Muscle layer of duodenum (tissue), 2 donors: ENCODE measurements at regions not wholly inside any gene's neighbourhood (a gene's known extent, or its start where the extent isn't known, plus 50 kb on each side); places are given as distances from the start of the nearest gene placed in this dataset.

ENCODE experiments used
- H3K27ac ChIP-seq: one replicate; pipeline ENCODE4 v1.7.0; 2013; ENCODE audit warnings: mild to moderate bottlenecking, low read length
- H3K27me3 ChIP-seq: one replicate; pipeline ENCODE4 v1.7.0; 2013; ENCODE audit warnings: low read depth, mild to moderate bottlenecking, control low read depth, low read length
- H3K36me3 ChIP-seq, 2 donors: one replicate each; pipeline ENCODE4 v1.7.0; 2013; ENCODE audit warnings: low read length in 2 of 2, control low read depth in 1 of 2, mild to moderate bottlenecking in 1 of 2; ENCODE audit not compliant: insufficient read depth in 2 of 2, control insufficient read depth in 1 of 2
- H3K4me1 ChIP-seq, 2 donors: one replicate each; pipeline ENCODE4 v1.7.0; 2013; ENCODE audit warnings: low read length in 2 of 2, mild to moderate bottlenecking in 2 of 2, control low read depth in 1 of 2, moderate library complexity in 1 of 2; ENCODE audit not compliant: insufficient read depth in 2 of 2, control insufficient read depth in 1 of 2
- H3K4me3 ChIP-seq, 2 donors: one replicate each; pipeline ENCODE4 v1.7.0; 2013; ENCODE audit warnings: low read length in 2 of 2, low read depth in 1 of 2, mild to moderate bottlenecking in 1 of 2
- H3K9me3 ChIP-seq, 2 donors: one replicate each; pipeline ENCODE4 v1.7.0; 2013; ENCODE audit warnings: low read length in 2 of 2, control low read depth in 1 of 2, mild to moderate bottlenecking in 1 of 2; ENCODE audit not compliant: control insufficient read depth in 1 of 2
- donor health status: healthy.

DNA sequence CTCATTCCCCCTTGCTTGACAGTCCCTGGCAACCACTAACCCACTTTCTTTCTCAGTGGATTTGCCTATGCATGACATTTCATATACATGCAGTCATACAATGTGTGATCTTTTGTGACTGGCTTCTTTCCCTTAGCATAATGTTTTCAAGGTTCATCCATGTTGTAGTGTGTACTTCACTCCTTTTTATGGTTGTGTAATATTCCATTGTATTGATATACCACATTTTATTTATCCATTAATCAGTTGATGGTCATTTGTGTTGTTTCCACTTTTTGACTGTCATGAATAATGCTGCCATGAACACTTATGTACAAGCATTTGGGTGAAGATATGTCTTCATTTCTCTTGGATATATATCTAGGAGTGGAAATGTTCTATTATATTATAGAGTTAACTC, 127.7 kb upstream of the GRIK3 start:
- no peaks in the 10 kb centered on the region for H3K27me3 ChIP-seq
- no peak overlapping the region for H3K4me3 ChIP-seq
- H3K4me1 ChIP-seq, result no peaks in the 10 kb centered on the region
- H3K9me3 ChIP-seq, result peaks cover 0 to 14% of the 10 kb centered on the region in 2 donors
- no peak overlapping the region for H3K27ac ChIP-seq
- no peaks in the 10 kb centered on the region for H3K36me3 ChIP-seq

DNA sequence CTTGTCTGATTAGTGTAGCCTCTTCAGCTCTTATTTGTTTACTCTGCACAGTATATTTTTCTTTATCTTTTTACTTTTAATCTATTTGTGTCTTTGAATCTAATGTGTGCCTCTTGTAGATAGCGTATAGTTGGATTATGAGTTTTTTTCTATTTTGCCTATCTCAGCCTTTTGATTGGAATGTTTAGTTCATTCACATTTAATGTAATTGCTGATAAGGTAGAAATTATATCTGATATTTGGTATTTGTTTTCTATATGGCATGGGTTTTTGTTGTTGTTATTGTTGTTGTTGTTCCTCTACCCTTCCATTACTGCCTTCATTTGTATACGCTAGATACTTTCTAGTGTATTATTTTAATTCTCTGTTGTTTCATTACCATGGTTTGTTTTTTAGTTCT, 131.7 kb upstream of the GRIK3 start:
- Histone ChIP-seq H3K27me3 (no peaks in the 10 kb centered on the region), H3K27ac (no peak overlapping the region), H3K4me1 (no peaks in the 10 kb centered on the region), H3K36me3 (no peaks in the 10 kb centered on the region), H3K4me3 (no peak overlapping the region), H3K9me3 (peaks cover 0 to 14% of the 10 kb centered on the region in 2 donors)

DNA sequence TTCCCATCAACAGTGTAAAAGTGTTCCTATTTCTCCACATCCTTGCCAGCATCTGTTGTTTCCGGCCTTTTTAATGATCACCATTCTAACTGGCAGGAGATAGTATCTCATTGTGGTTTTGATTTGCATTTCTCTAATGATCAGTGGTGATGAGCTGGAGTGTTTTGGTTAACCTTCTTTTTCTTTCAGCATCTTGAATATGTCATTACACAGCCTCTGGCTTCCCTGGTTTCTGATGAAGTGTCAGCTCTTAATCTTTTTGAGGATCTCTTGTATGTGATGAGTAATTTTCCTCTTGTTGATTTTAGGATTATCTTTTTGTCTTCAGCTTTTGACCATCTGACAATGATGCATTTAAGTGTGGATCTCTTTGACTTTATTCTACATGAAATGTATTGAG, 133.2 kb upstream of the GRIK3 start:
- Histone ChIP-seq H3K36me3 (no peaks in the 10 kb centered on the region), H3K9me3 (peaks cover 0 to 5% of the 10 kb centered on the region in 2 donors), H3K27ac (no peak overlapping the region), H3K27me3 (no peaks in the 10 kb centered on the region), H3K4me1 (no peaks in the 10 kb centered on the region), H3K4me3 (no peak overlapping the region)

DNA sequence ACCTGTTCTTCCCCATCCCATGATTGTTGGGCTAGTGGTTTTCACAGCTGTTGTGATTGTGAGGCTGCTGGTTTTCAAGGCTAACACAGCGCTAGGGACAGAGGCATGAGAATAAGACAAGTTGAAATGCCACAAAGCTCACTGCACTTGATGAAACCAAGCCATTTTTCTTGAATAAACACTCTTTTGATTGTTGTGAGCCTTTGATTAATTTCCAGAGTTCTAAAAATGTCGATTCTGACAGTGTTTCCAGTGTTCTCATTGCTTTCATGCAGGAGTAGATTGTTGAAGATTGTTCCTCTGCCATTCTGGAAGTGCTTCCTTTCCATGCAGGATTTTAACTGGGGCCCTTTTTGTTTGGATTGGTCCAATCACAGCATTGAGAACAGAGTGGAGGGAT, 134.9 kb upstream of the GRIK3 start:
- Histone ChIP-seq H3K36me3 (no peaks in the 10 kb centered on the region), H3K27ac (no peak overlapping the region), H3K4me3 (no peak overlapping the region), H3K9me3 (peaks cover 0 to 5% of the 10 kb centered on the region in 2 donors), H3K27me3 (no peaks in the 10 kb centered on the region), H3K4me1 (no peaks in the 10 kb centered on the region)

DNA sequence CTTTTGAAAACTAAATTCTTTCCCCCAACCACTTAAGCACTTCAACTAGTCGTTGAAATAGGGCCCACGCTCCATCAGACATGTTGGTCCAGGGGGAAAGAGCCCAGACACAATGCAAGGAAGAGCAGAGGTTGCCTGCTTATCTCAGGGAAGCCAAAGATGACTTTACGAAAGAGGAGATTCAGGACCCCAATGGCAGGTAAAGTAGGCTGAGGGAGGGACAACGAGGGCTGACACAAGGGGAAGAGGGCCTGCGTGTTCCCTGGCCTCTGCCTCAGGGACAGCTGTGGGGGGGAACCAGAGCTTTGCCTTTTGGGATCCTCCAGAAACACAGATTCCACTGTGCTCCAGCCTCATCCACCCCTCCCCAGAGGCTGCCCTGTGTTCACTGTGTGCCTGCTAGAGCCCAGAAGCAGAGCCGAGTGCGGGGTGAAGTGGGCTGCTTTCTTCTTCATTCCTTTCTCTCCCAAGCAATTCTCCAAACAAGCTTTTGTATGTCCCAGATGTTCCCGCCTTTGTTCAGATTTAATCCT, 135.5 kb upstream of the GRIK3 start:
- peaks cover 0 to 5% of the 10 kb centered on the region in 2 donors for H3K9me3 ChIP-seq
- H3K4me1 ChIP-seq, result no peaks in the 10 kb centered on the region
- H3K4me3 ChIP-seq, result no peak overlapping the region
- H3K27ac ChIP-seq, result no peak overlapping the region
- H3K36me3 ChIP-seq, result no peaks in the 10 kb centered on the region
- no peaks in the 10 kb centered on the region for H3K27me3 ChIP-seq

DNA sequence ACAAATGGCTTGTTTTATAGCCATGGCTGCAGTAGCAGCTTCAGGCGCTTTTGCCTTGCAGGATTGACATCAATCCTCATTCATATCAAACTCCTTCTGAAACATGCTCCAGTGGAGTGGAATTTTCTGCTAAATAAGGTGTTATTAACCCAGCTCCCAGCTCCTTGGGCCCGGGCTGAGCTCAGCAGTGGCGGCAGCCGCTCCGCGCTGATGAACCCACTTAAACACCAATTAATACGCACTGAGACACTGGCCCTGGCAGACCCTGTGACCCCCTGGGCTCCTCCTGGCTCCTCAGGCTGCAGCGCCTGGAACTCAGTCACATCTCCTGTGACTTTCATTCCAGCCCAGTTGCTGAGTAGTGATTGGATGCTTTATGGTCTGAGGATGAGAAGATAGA, 137.4 kb upstream of the GRIK3 start:
- Histone ChIP-seq H3K9me3 (no peaks in the 10 kb centered on the region), H3K36me3 (no peaks in the 10 kb centered on the region), H3K4me3 (no peak overlapping the region), H3K27me3 (no peaks in the 10 kb centered on the region), H3K4me1 (no peaks in the 10 kb centered on the region), H3K27ac (no peak overlapping the region)

DNA sequence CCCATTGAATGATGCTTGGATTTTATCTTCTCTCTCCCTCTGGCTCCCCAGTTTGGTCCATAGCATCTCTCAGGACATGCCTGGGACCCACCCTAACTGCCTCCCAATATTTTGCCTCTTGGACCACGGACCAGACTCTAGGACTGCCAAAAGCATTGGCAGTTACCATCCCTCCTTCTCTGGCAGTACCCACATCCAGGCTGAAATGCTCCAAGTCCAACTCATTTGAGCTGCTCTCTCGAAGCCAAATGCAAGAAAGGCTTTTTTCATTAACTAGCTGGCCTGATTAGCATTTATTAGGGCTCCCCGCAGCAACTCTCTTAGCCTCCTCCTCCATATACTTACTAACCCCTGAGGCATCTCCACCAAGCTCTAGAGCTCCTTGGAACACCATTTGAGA, 140.0 kb upstream of the GRIK3 start:
- H3K4me3 ChIP-seq, result no peak overlapping the region
- no peaks in the 10 kb centered on the region for H3K27me3 ChIP-seq
- no peaks in the 10 kb centered on the region for H3K4me1 ChIP-seq
- no peaks in the 10 kb centered on the region for H3K9me3 ChIP-seq
- no peak overlapping the region for H3K27ac ChIP-seq
- no peaks in the 10 kb centered on the region for H3K36me3 ChIP-seq

DNA sequence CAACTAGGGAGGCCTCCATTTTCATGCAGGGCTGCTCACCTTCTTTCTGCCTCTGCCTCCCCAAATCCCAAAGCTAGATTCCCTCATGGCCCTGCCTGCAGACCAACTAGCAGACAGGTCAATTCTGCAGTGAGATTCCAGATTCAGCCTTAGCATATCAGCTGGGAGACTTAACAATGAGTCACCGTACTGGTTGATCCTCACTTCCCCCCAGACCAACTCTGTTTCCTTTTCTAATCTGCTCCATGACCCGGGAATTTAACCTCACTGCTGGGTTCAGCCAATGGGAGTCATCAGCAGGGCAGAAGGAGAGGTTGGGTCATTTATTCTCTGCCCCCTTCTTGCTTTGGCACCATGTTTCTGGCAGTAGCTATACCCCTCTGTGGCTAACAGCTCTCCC, 140.6 kb upstream of the GRIK3 start:
- no peaks in the 10 kb centered on the region for H3K9me3 ChIP-seq
- H3K27me3 ChIP-seq, result no peaks in the 10 kb centered on the region
- no peak overlapping the region for H3K4me3 ChIP-seq
- no peak overlapping the region for H3K27ac ChIP-seq
- no peaks in the 10 kb centered on the region for H3K36me3 ChIP-seq
- no peaks in the 10 kb centered on the region for H3K4me1 ChIP-seq

DNA sequence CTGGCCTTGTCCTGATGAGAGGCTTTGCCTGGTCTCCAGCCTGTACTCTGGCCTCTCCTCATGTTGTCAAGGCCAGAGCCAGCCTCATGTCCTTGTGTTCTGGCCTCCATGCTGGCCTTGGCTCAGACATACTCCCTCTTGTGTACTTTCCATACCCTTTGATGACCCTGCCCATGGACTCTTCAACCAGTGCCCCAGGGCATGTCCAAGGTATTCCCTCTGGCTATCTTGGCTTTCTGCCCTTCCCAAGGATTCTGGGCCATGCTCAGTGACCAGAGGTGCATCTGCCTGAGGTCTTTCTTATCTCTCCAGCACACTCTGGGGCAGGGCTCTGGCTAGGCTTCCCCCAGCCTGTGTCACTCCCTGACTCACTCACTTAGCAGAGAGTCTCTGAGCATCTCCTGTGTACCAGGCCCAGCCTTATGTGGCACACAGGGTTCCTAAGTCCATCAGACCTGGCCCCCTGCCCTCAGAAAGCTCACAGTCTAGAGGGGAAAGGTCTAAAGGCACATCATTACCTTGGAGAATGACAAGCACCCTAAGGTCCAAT, 141.4 kb upstream of the GRIK3 start:
- no peaks in the 10 kb centered on the region for H3K36me3 ChIP-seq
- no peaks in the 10 kb centered on the region for H3K4me1 ChIP-seq
- H3K4me3 ChIP-seq, result no peak overlapping the region
- H3K9me3 ChIP-seq, result no peaks in the 10 kb centered on the region
- no peak overlapping the region for H3K27ac ChIP-seq
- H3K27me3 ChIP-seq, result no peaks in the 10 kb centered on the region

DNA sequence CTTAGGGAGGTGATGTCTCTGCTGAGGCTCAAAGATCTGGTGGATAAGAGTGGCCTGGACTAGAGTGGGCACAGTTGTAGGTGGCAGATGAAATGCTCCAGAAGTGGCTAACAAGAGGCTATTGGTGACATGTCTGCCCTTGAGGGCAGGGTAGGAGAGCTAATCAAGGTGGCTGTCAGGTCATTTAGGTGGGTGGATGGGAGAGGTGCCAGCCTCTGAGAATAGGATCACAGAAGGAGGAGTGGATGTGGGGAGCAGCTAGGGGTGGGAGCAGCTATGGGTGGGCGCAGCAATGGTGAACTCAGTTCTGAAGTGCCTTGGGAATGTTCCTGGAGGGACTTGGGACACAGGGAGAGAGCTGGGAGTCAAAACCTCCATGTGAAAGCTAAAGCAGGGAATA, 142.0 kb upstream of the GRIK3 start:
- no peaks in the 10 kb centered on the region for H3K4me1 ChIP-seq
- H3K27me3 ChIP-seq, result no peaks in the 10 kb centered on the region
- no peaks in the 10 kb centered on the region for H3K36me3 ChIP-seq
- no peak overlapping the region for H3K4me3 ChIP-seq
- H3K27ac ChIP-seq, result no peak overlapping the region
- no peaks in the 10 kb centered on the region for H3K9me3 ChIP-seq

DNA sequence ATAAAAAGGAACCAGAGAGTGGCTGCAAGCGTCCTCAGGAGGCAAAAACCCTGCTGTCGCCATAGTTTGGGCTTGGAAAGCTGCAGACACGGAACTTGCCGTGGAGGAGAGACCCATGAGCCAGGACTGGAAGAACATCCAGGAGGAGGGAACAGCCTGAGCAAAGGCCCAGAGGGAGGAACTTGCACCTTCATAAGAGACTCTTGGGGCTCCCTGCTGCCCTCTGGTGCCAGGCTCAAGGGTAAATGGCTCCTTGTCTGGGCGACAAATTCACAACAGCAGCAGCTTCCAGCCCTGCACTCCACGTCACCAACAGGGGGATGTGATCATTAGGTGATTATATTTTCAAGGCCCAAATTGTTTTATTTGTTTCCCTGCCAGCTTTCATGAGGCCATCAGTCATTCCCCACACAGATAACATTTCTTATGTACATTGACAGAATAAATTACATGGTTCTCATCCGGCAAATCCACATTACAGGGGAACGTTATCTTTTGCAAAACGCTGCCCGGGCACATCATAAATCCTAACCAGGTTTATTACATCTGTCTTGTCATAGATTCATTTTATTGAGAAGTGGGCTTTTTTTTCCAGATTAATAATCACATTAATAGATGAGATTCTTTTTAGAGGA, 143.0 kb upstream of the GRIK3 start:
- Histone ChIP-seq H3K4me3 (no peak overlapping the region), H3K27me3 (no peaks in the 10 kb centered on the region)

DNA sequence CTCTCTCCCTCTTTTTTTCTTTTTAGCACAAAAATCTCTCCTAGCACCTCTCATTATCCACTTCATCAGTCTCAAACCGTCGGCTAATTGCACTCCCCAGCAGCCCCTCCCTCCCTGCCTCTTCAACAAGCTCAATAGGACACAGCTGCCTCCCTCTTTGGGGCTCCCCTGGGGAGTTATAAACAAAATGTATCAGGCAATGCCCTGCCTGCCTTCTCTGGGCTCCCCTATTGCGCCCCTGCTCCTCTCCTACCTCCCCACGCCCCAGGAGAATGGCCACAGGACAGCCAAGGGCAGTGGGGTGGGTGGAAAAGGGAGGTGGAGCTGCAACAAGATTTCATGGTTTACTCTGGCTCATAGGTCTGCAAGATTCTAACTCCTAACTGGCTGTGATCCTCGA, 147.1 kb upstream of the GRIK3 start:
- Histone ChIP-seq H3K36me3 (no peaks in the 10 kb centered on the region), H3K27me3 (no peaks in the 10 kb centered on the region), H3K4me3 (no peak overlapping the region)

More for the DNA sequence above, 143.0 kb upstream of the GRIK3 start:
- Histone ChIP-seq H3K4me1 (no peaks in the 10 kb centered on the region), H3K27ac (no peak overlapping the region), H3K9me3 (peaks cover 0 to 7% of the 10 kb centered on the region in 2 donors), H3K36me3 (no peaks in the 10 kb centered on the region)

More for the DNA sequence above, 147.1 kb upstream of the GRIK3 start:
- Histone ChIP-seq H3K9me3 (peaks cover 0 to 10% of the 10 kb centered on the region in 2 donors), H3K4me1 (no peaks in the 10 kb centered on the region), H3K27ac (no peak overlapping the region)
